Loucy (cell line): ENCODE measurements at regions not wholly inside any gene's neighbourhood (a gene's known extent, or its start where the extent isn't known, plus 50 kb on each side); places are given as distances from the start of the nearest gene placed in this dataset.

ENCODE experiments used
- CTCF ChIP-seq: fragments of 200-600 bp; sonication (generic); conservative IDR thresholded peaks from 2 replicates; pipeline ENCODE4 v1.5.1; 2014; ENCODE audit warnings: mild to moderate bottlenecking, antibody characterized with exemption, low read length
- EZH2phosphoT487 ChIP-seq: fragments of 200-600 bp; IDR thresholded peaks from 2 replicates; pipeline ENCODE4 v1.6.1; 2018; ENCODE audit warnings: antibody characterized with exemption, mild to moderate bottlenecking, moderate library complexity, borderline replicate concordance

DNA sequence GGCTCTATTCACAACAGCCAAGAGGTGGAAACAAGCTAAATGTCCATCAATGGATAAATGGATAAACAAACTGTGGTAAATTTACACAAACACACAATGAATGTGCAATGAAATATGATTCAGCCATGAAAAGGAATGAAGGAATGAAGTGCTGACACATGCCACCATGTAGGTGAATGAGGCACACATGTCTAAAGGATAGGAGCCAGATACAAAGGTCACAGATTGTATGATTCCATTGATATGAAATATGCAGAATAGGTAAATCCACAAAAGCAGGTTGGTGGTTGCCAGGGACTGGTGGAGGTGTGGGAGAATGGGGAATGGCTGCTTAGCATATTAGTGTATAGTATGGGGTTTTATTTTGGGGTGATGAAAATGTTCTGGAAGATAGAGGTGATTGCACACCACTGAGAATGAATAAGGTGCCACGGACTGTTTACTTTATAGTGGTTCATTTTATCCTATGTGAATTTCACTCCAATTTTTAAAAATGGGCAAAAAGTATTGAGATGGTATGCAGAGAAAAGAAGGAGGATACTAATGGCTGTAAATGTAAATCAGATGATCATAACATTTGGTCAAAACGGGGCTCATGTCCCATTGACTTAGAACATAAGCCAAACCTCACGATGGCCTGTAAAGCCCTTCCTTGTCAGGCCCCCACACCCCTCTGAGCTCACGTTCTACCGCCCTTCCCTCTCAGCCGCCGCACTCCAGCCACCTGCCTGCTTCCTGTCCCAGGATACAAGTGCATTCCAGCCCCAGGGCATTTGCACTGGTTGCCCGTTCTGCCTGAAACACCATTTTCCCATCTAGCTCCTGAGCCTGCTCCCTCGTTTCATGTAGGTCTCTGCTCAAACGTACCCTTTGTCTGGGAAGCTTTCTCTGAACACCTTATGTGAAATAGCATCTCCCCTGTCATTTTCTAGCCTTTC is 165.5 kb downstream of the DDX1 start:
- no peak for TF ChIP-seq CTCF
- no peak for TF ChIP-seq EZH2phosphoT487
